HG02884 (cell line): ENCODE measurements at regions not wholly inside any gene's neighbourhood (a gene's known extent, or its start where the extent isn't known, plus 50 kb on each side); places are given as distances from the start of the nearest gene placed in this dataset.

Experiments
- ATAC-seq: cut with Tn5 transposase; IDR thresholded peaks from one replicate; pipeline ENCODE4 v1.9.1; 2021; ENCODE audit warnings: mild to moderate bottlenecking, moderate library complexity; ENCODE audit not compliant: unreplicated experiment

- no peak for ATAC-seq
These were observed 283.6 kb upstream of the KLF6 start for GRCh38 chr10:4068629-4069028.

- ATAC-seq: peak; percentile 9
These were observed 283.0 kb upstream of the KLF6 start for GRCh38 chr10:4067931-4068561.

GRCh38 chr10:4067531-4067930, 282.5 kb upstream of the KLF6 start:
- ATAC-seq: peak; percentile 81

GRCh38 chr10:4066581-4067390, 281.8 kb upstream of the KLF6 start:
- no peak for ATAC-seq

- no peak for ATAC-seq
These were observed 279.5 kb upstream of the KLF6 start for GRCh38 chr10:4064489-4064888.

GRCh38 chr10:4063717-4064116, 278.7 kb upstream of the KLF6 start:
- no peak for ATAC-seq

GRCh38 chr10:4062751-4063150, 277.7 kb upstream of the KLF6 start:
- ATAC-seq: no peak

- ATAC-seq: no peak
These were observed 277.1 kb upstream of the KLF6 start for GRCh38 chr10:4062072-4062471.

- no peak for ATAC-seq
These were observed 276.5 kb upstream of the KLF6 start for GRCh38 chr10:4061441-4061951.

GRCh38 chr10:4059471-4060138, 274.6 kb upstream of the KLF6 start:
- ATAC-seq: no peak

- ATAC-seq: no peak
These were observed 273.6 kb upstream of the KLF6 start for GRCh38 chr10:4058514-4059029.

- ATAC-seq: no peak
These were observed 272.9 kb upstream of the KLF6 start for GRCh38 chr10:4057725-4058513.

GRCh38 chr10:4057021-4057420, 272.0 kb upstream of the KLF6 start:
- ATAC-seq: no peak

GRCh38 chr10:4054656-4055435, 269.8 kb upstream of the KLF6 start:
- no peak for ATAC-seq

- ATAC-seq: no peak
These were observed 268.9 kb upstream of the KLF6 start for GRCh38 chr10:4053940-4054339.

- ATAC-seq: no peak
These were observed 266.7 kb upstream of the KLF6 start for GRCh38 chr10:4051641-4052151.

GRCh38 chr10:4051011-4051640, 266.1 kb upstream of the KLF6 start:
- ATAC-seq: no peak

GRCh38 chr10:4050061-4050460, 265.1 kb upstream of the KLF6 start:
- ATAC-seq: no peak

- no peak for ATAC-seq
These were observed 264.3 kb upstream of the KLF6 start for GRCh38 chr10:4049348-4049747.
